Skeletal muscle tissue (tissue), 3 donors: ENCODE measurements at regions not wholly inside any gene's neighbourhood (a gene's known extent, or its start where the extent isn't known, plus 50 kb on each side); places are given as distances from the start of the nearest gene placed in this dataset.
A peak's percentile ranks its signal among the peaks of the same experiment; 100 is the strongest.

Experiments used
- H3K27ac ChIP-seq: one replicate; pipeline ENCODE4 v1.7.0; 2013; ENCODE audit warnings: mild to moderate bottlenecking, low read depth, low read length, inconsistent platforms
- H3K27me3 ChIP-seq, 3 donors: one replicate each; pipeline ENCODE4 v1.7.0; 2013; ENCODE audit warnings: low read length in 3 of 3; ENCODE audit not compliant: control insufficient read depth in 3 of 3, insufficient read depth in 3 of 3
- H3K36me3 ChIP-seq, 3 donors: one replicate each; pipeline ENCODE4 v1.7.0; 2013; ENCODE audit warnings: low read length in 3 of 3; ENCODE audit not compliant: control insufficient read depth in 3 of 3, insufficient read depth in 3 of 3
- H3K4me1 ChIP-seq, 3 donors: one replicate each; pipeline ENCODE4 v1.7.0; 2013; ENCODE audit warnings: low read length in 3 of 3, mild to moderate bottlenecking in 3 of 3; ENCODE audit not compliant: control insufficient read depth in 3 of 3, insufficient read depth in 3 of 3
- H3K4me3 ChIP-seq, 3 donors: one replicate each; pipeline ENCODE4 v1.7.0; 2013; ENCODE audit warnings: low read length in 3 of 3
- H3K9ac ChIP-seq, 3 donors: one replicate each; pipeline ENCODE4 v1.7.0; 2013; ENCODE audit warnings: low read length in 3 of 3, mild to moderate bottlenecking in 3 of 3, moderate library complexity in 2 of 3, low read depth in 1 of 3
- H3K9me3 ChIP-seq, 3 donors: one replicate each; pipeline ENCODE4 v1.7.0; 2013; ENCODE audit warnings: low read length in 3 of 3; ENCODE audit not compliant: control insufficient read depth in 3 of 3
- donor health status: Osteomylitis.

GRCh38 chr6:165877192-165877591 lies 214.2 kb upstream of the PDE10A start:
- Histone ChIP-seq H3K4me3 (peak overlapping the region in 1 of 3 donors; percentile 10), H3K9ac (no peak overlapping the region), H3K27me3 (peaks cover 0 to 12% (median 3%) of the 10 kb centered on the region in 3 donors), H3K36me3 (no peaks in the 10 kb centered on the region), H3K27ac (no peak overlapping the region), H3K4me1 (peaks cover 0 to 4% (median 0%) of the 10 kb centered on the region in 3 donors), H3K9me3 (peaks cover 0 to 4% (median 0%) of the 10 kb centered on the region in 3 donors)

GRCh38 chr6:165876588-165876987 lies 213.5 kb upstream of the PDE10A start:
- Histone ChIP-seq H3K27ac (no peak overlapping the region), H3K4me1 (peaks cover 0 to 4% (median 0%) of the 10 kb centered on the region in 3 donors), H3K9me3 (peaks cover 0 to 4% (median 0%) of the 10 kb centered on the region in 3 donors), H3K9ac (no peak overlapping the region), H3K27me3 (peaks cover 0 to 12% (median 3%) of the 10 kb centered on the region in 3 donors), H3K4me3 (no peak overlapping the region), H3K36me3 (no peaks in the 10 kb centered on the region)

GRCh38 chr6:165875946-165876345 lies 212.9 kb upstream of the PDE10A start:
- no peaks in the 10 kb centered on the region for H3K36me3 ChIP-seq
- H3K9ac ChIP-seq, result no peak overlapping the region
- H3K4me3 ChIP-seq, result no peak overlapping the region
- peaks cover 0 to 12% (median 3%) of the 10 kb centered on the region in 3 donors for H3K27me3 ChIP-seq
- H3K4me1 ChIP-seq, result peaks cover 0 to 4% (median 0%) of the 10 kb centered on the region in 3 donors
- peaks cover 0 to 4% (median 0%) of the 10 kb centered on the region in 3 donors for H3K9me3 ChIP-seq
- H3K27ac ChIP-seq, result no peak overlapping the region

GRCh38 chr6:165873976-165874375 lies 210.9 kb upstream of the PDE10A start:
- H3K27ac ChIP-seq, result no peak overlapping the region

GRCh38 chr6:165872811-165873210 lies 209.8 kb upstream of the PDE10A start:
- Histone ChIP-seq H3K4me1 (peaks cover 0 to 4% (median 0%) of the 10 kb centered on the region in 3 donors), H3K9me3 (peaks cover 0 to 6% (median 5%) of the 10 kb centered on the region in 3 donors), H3K27me3 (peaks cover 0 to 12% (median 0%) of the 10 kb centered on the region in 3 donors), H3K4me3 (no peak overlapping the region), H3K36me3 (no peaks in the 10 kb centered on the region), H3K9ac (no peak overlapping the region), H3K27ac (no peak overlapping the region)

More at GRCh38 chr6:165873976-165874375, 210.9 kb upstream of the PDE10A start:
- H3K36me3 ChIP-seq, result no peaks in the 10 kb centered on the region
- peaks cover 0 to 4% (median 0%) of the 10 kb centered on the region in 3 donors for H3K4me1 ChIP-seq
- H3K27me3 ChIP-seq, result peaks cover 0 to 12% (median 3%) of the 10 kb centered on the region in 3 donors
- no peak overlapping the region for H3K9ac ChIP-seq
- H3K9me3 ChIP-seq, result peaks cover 0 to 10% (median 5%) of the 10 kb centered on the region in 3 donors
- no peak overlapping the region for H3K4me3 ChIP-seq

- Histone ChIP-seq H3K27ac (no peak overlapping the region), H3K4me3 (no peak overlapping the region), H3K27me3 (peaks cover 0 to 12% (median 0%) of the 10 kb centered on the region in 3 donors), H3K4me1 (peaks cover 0 to 4% (median 0%) of the 10 kb centered on the region in 3 donors), H3K9ac (no peak overlapping the region), H3K9me3 (peaks cover 0 to 6% (median 5%) of the 10 kb centered on the region in 3 donors), H3K36me3 (no peaks in the 10 kb centered on the region)
Observed at GRCh38 chr6:165872311-165872710, 209.3 kb upstream of the PDE10A start.

GRCh38 chr6:165871571-165871970 lies 208.5 kb upstream of the PDE10A start:
- H3K4me1 ChIP-seq, result no peaks in the 10 kb centered on the region
- H3K27me3 ChIP-seq, result peaks cover 0 to 10% (median 0%) of the 10 kb centered on the region in 3 donors
- no peak overlapping the region for H3K9ac ChIP-seq
- H3K36me3 ChIP-seq, result no peaks in the 10 kb centered on the region
- no peak overlapping the region for H3K27ac ChIP-seq
- peaks cover 0 to 6% (median 5%) of the 10 kb centered on the region in 3 donors for H3K9me3 ChIP-seq
- H3K4me3 ChIP-seq, result no peak overlapping the region

GRCh38 chr6:165869526-165869925 lies 206.5 kb upstream of the PDE10A start:
- Histone ChIP-seq H3K27me3 (peaks cover 0 to 10% (median 0%) of the 10 kb centered on the region in 3 donors), H3K9ac (no peak overlapping the region), H3K4me3 (no peak overlapping the region), H3K36me3 (no peaks in the 10 kb centered on the region), H3K9me3 (peaks cover 0 to 9% (median 5%) of the 10 kb centered on the region in 3 donors), H3K27ac (no peak overlapping the region), H3K4me1 (no peaks in the 10 kb centered on the region)

- Histone ChIP-seq H3K4me1 (no peaks in the 10 kb centered on the region), H3K27ac (no peak overlapping the region), H3K36me3 (no peaks in the 10 kb centered on the region), H3K9ac (no peak overlapping the region), H3K27me3 (peaks cover 0 to 6% (median 5%) of the 10 kb centered on the region in 3 donors), H3K9me3 (peaks cover 0 to 7% (median 5%) of the 10 kb centered on the region in 3 donors), H3K4me3 (no peak overlapping the region)
Observed at GRCh38 chr6:165864925-165865324, 201.9 kb upstream of the PDE10A start.

GRCh38 chr6:165864218-165864617 lies 201.2 kb upstream of the PDE10A start:
- Histone ChIP-seq H3K27me3 (peaks cover 0 to 6% (median 5%) of the 10 kb centered on the region in 3 donors), H3K9me3 (peaks cover 0 to 3% (median 0%) of the 10 kb centered on the region in 3 donors), H3K4me1 (no peaks in the 10 kb centered on the region), H3K9ac (no peak overlapping the region), H3K36me3 (no peaks in the 10 kb centered on the region), H3K4me3 (no peak overlapping the region), H3K27ac (no peak overlapping the region)
